H9 (cell line): ENCODE measurements at regions not wholly inside any gene's neighbourhood (a gene's known extent, or its start where the extent isn't known, plus 50 kb on each side); places are given as distances from the start of the nearest gene placed in this dataset.

Source experiments
- DNase-seq: peaks from one replicate; pipeline ENCODE4 v3.0.0-alpha.2; 2017
- H2AFZ ChIP-seq: one replicate; pipeline ENCODE4 v1.6.1; 2013; ENCODE audit warnings: mild to moderate bottlenecking, low read length, control low read depth, moderate library complexity
- H2AK5ac ChIP-seq: 2 replicates; pipeline ENCODE4 v1.6.1; 2013; ENCODE audit warnings: low read length, control low read depth, mixed read lengths; ENCODE audit not compliant: insufficient read length
- H2BK120ac ChIP-seq: one replicate; pipeline ENCODE4 v1.6.1; 2013; ENCODE audit warnings: low read depth, mild to moderate bottlenecking, low read length, control low read depth, inconsistent platforms; ENCODE audit not compliant: poor library complexity, severe bottlenecking
- H2BK12ac ChIP-seq: 2 replicates; pipeline ENCODE4 v1.6.1; 2013; ENCODE audit warnings: low read length, control low read depth, mixed read lengths, low read depth; ENCODE audit not compliant: insufficient read length
- H2BK15ac ChIP-seq: 2 replicates; pipeline ENCODE4 v1.6.1; 2013; ENCODE audit warnings: low read depth, low read length, control low read depth
- H2BK20ac ChIP-seq: one replicate; pipeline ENCODE4 v1.6.1; 2013; ENCODE audit warnings: low read depth, mild to moderate bottlenecking, low read length, control low read depth, inconsistent platforms; ENCODE audit not compliant: poor library complexity, severe bottlenecking
- H2BK5ac ChIP-seq: 2 replicates; pipeline ENCODE4 v1.6.1; 2013; ENCODE audit warnings: low read length, control low read depth, mixed read lengths; ENCODE audit not compliant: insufficient read length
- H3K14ac ChIP-seq: 2 replicates; pipeline ENCODE4 v1.6.1; 2013; ENCODE audit warnings: low read length, control low read depth; ENCODE audit not compliant: insufficient read depth
- H3K18ac ChIP-seq: 2 replicates; pipeline ENCODE4 v1.6.1; 2013; ENCODE audit warnings: low read depth, mild to moderate bottlenecking, mixed read lengths, low read length, control low read depth; ENCODE audit not compliant: insufficient read length
- H3K23ac ChIP-seq: 2 replicates; pipeline ENCODE4 v1.6.1; 2013; ENCODE audit warnings: low read length, control low read depth, mixed read lengths, low read depth; ENCODE audit not compliant: insufficient read length
- H3K23me2 ChIP-seq: 2 replicates; pipeline ENCODE4 v1.6.1; 2013; ENCODE audit warnings: low read depth, mild to moderate bottlenecking, mixed read lengths, low read length, control low read depth; ENCODE audit not compliant: insufficient read length, poor library complexity, severe bottlenecking
- H3K27ac ChIP-seq: 2 replicates; pipeline ENCODE4 v1.5.1; 2013; ENCODE audit warnings: low read length, control low read depth, mixed read lengths, low read depth; ENCODE audit not compliant: insufficient read length
- H3K27me3 ChIP-seq: 2 replicates; pipeline ENCODE4 v1.6.1; 2013; ENCODE audit warnings: low read length, control low read depth, inconsistent platforms; ENCODE audit not compliant: insufficient read depth
- H3K4ac ChIP-seq: 2 replicates; pipeline ENCODE4 v1.6.1; 2013; ENCODE audit warnings: low read depth, mild to moderate bottlenecking, control low read depth, inconsistent platforms, low read length, moderate library complexity
- H3K4me1 ChIP-seq: 2 replicates; pipeline ENCODE4 v1.6.1; 2013; ENCODE audit warnings: low read length, control low read depth, inconsistent platforms; ENCODE audit not compliant: insufficient read depth
- H3K4me2 ChIP-seq: 2 replicates; pipeline ENCODE4 v1.6.1; 2013; ENCODE audit warnings: low read length, control low read depth, mixed read lengths; ENCODE audit not compliant: insufficient read length, insufficient read depth
- H3K56ac ChIP-seq: 2 replicates; pipeline ENCODE4 v1.6.1; 2013; ENCODE audit warnings: low read depth, mild to moderate bottlenecking, mixed read lengths, low read length, control low read depth; ENCODE audit not compliant: insufficient read length
- H3K79me1 ChIP-seq: 2 replicates; pipeline ENCODE4 v1.6.1; 2013; ENCODE audit warnings: low read depth, mild to moderate bottlenecking, moderate library complexity, low read length, control low read depth, inconsistent platforms; ENCODE audit not compliant: insufficient read depth, poor library complexity, severe bottlenecking
- H3K79me2 ChIP-seq: 2 replicates; pipeline ENCODE4 v1.6.1; 2013; ENCODE audit warnings: low read length, control low read depth, inconsistent platforms; ENCODE audit not compliant: insufficient read depth
- H3K9ac ChIP-seq: 2 replicates; pipeline ENCODE4 v1.6.1; 2013; ENCODE audit warnings: low read length, control low read depth, mixed read lengths; ENCODE audit not compliant: insufficient read length; ENCODE audit errors: extremely low read depth
- H3K9me3 ChIP-seq: one replicate; pipeline ENCODE4 v1.6.1; 2013; ENCODE audit warnings: low read depth, low read length, inconsistent platforms; ENCODE audit not compliant: control insufficient read depth
- H3T11ph ChIP-seq: one replicate; pipeline ENCODE4 v1.6.1; 2013; ENCODE audit warnings: mild to moderate bottlenecking, low read length, control low read depth, inconsistent platforms
- H4K20me1 ChIP-seq: one replicate; pipeline ENCODE4 v1.6.1; 2013; ENCODE audit not compliant: control insufficient read depth, insufficient read length, insufficient read depth
- H4K5ac ChIP-seq: 2 replicates; pipeline ENCODE4 v1.6.1; 2013; ENCODE audit warnings: low read depth, mild to moderate bottlenecking, mixed read lengths, low read length, control low read depth; ENCODE audit not compliant: insufficient read length
- H4K8ac ChIP-seq: replicated peaks from 2 replicates; pipeline ENCODE4 v1.6.1; 2013; ENCODE audit warnings: low read length, control low read depth, mixed read lengths, low read depth; ENCODE audit not compliant: insufficient read length
- H4K91ac ChIP-seq: 2 replicates; pipeline ENCODE4 v1.6.1; 2013; ENCODE audit warnings: low read depth, mild to moderate bottlenecking, moderate library complexity, mixed read lengths, low read length, control low read depth; ENCODE audit not compliant: insufficient read length
- H3K27ac Mint-ChIP-seq, 3 experiments: 2 replicates in 2 of 3; 3 replicates in 1 of 3; pipeline ENCODE4 v1.8.0; 2020 to 2021; ENCODE audit warnings: mixed read lengths in 3 of 3, mild to moderate bottlenecking in 1 of 3, moderate library complexity in 1 of 3
- H3K27me3 Mint-ChIP-seq: 2 replicates; pipeline ENCODE4 v1.8.0; 2021; ENCODE audit warnings: low read depth, mild to moderate bottlenecking, moderate library complexity, mixed read lengths
- H3K36me3 Mint-ChIP-seq, 3 experiments: 2 replicates in 2 of 3; 3 replicates in 1 of 3; pipeline ENCODE4 v1.8.0; 2020 to 2021; ENCODE audit warnings: low read depth in 3 of 3, mixed read lengths in 3 of 3; ENCODE audit not compliant: insufficient read depth in 1 of 3
- H3K4me1 Mint-ChIP-seq, 2 experiments: 2 replicates each; pipeline ENCODE4 v1.8.0; 2020; ENCODE audit warnings: mixed read lengths in 2 of 2
- H3K4me3 Mint-ChIP-seq, 2 experiments: 2 replicates in 1 of 2; 3 replicates in 1 of 2; pipeline ENCODE4 v1.8.0; 2020 to 2021; ENCODE audit warnings: mild to moderate bottlenecking in 2 of 2, mixed read lengths in 2 of 2, moderate library complexity in 1 of 2
- H3K9me3 Mint-ChIP-seq, 2 experiments: 2 replicates in 1 of 2; 3 replicates in 1 of 2; pipeline ENCODE4 v1.8.0; 2020; ENCODE audit warnings: mild to moderate bottlenecking in 2 of 2, mixed read lengths in 2 of 2, moderate library complexity in 1 of 2
- CTCF ChIP-seq: fragments of 200-600 bp; sonication (generic); conservative IDR thresholded peaks from 3 replicates; pipeline ENCODE4 v1.8.0; 2021; ENCODE audit warnings: antibody characterized with exemption, mild to moderate bottlenecking
- WGBS: extraction: QIAGEN DNeasy Blood & Tissue Kit; methylation state at CpG from one replicate; pipeline ENCODE4 v1.1.7; 2013; ENCODE audit warnings: missing lambda C conversion rate, low lambda C conversion rate, mixed read lengths; ENCODE audit not compliant: insufficient read length; ENCODE audit errors: extremely low coverage; 5-methylcytosine and 5-hydroxymethylcytosine counted together

GRCh38 chr12:60947533-60947932 lies 1312.7 kb upstream of the USP15 start:
- TF ChIP-seq CTCF, result no peak
- H3K79me1 ChIP-seq, result no peaks in the 10 kb centered on the region
- H3K9me3 Mint-ChIP-seq, result peaks cover 0 to 2% of the 10 kb centered on the region in 2 experiments; a peak in 1 of 5 replicates
- H2BK20ac ChIP-seq, result no peak overlapping the region
- no peak overlapping the region for H3K9ac ChIP-seq
- H3T11ph ChIP-seq, result no peak overlapping the region
- H2AFZ ChIP-seq, result no peak overlapping the region
- no peak overlapping the region for H3K14ac ChIP-seq
- H3K27me3 Mint-ChIP-seq, result no peaks in the 10 kb centered on the region
- H3K4me2 ChIP-seq, result no peak overlapping the region
- H2BK15ac ChIP-seq, result no peak overlapping the region
- no peak overlapping the region for H2BK5ac ChIP-seq
- H3K4me3 Mint-ChIP-seq, result no peak overlapping the region
- H2BK12ac ChIP-seq, result no peak overlapping the region
- no peaks in the 10 kb centered on the region for H3K23me2 ChIP-seq
- no peaks in the 10 kb centered on the region for H3K27me3 ChIP-seq
- H4K91ac ChIP-seq, result no peak overlapping the region
- H4K8ac ChIP-seq, result no peak overlapping the region
- no peaks in the 10 kb centered on the region for H3K4me1 Mint-ChIP-seq
- H3K23ac ChIP-seq, result no peak overlapping the region
- no peak overlapping the region for H4K5ac ChIP-seq
- no peak overlapping the region for H3K56ac ChIP-seq
- H3K18ac ChIP-seq, result no peak overlapping the region
- no CpG with 5 or more reads among the region's 2 CpGs for WGBS
- H3K9me3 ChIP-seq, result no peaks in the 10 kb centered on the region
- no peak overlapping the region for H2AK5ac ChIP-seq
- H3K27ac Mint-ChIP-seq, result no peak overlapping the region
- H3K4ac ChIP-seq, result no peak overlapping the region
- no peaks in the 10 kb centered on the region for H4K20me1 ChIP-seq
- H2BK120ac ChIP-seq, result no peak overlapping the region
- DNase-seq, result no peak
- H3K27ac ChIP-seq, result no peak overlapping the region
- H3K36me3 Mint-ChIP-seq, result peaks cover 0 to 1% (median 0%) of the 10 kb centered on the region in 3 experiments; a peak in 1 of 7 replicates
- H3K4me1 ChIP-seq, result no peaks in the 10 kb centered on the region
- no peaks in the 10 kb centered on the region for H3K79me2 ChIP-seq
